ENCODE measurements at regions not wholly inside any gene's neighbourhood (a gene's known extent, or its start where the extent isn't known, plus 50 kb on each side); places are given as distances from the start of the nearest gene placed in this dataset.

DNA sequence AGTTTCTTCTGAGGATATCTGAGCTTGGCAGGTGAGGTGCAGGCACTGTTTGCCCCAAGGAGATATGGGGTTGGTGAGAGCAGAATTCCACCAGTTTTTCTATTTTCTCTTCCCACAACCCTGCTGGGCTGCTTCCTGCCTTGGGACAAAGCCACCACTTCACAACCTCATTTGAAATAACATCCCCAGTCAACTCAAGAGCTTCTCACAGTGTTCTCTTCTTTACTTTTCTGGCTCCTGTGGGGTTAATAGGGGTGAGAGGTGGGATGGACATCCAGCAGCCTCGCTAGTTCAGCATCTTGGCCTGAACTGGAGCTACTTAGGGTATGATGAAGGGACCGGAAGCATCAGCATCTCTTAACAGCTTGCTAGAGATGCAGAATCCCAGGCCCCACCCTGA is 106.3 kb downstream of the SLC4A3 start:
- H3K27ac ChIP-seq (ENCODE audit: extremely low read length, insufficient read depth, low read length) = no peak overlapping the region
- intact Hi-C loops (cut with micrococcal nuclease; ENCODE audit: unreplicated experiment) (no loop called here), in situ Hi-C loops (cut with HindIII; ENCODE audit: extremely low pct_ligation_motif_present, low pct_unique_long_range_greater_than_20kb) (no loop called here)
- no peak overlapping the region for H3K4me3 ChIP-seq (replicated peaks in 1 of 3; ENCODE audit: insufficient read depth in 1 of 3, low read depth in 2 of 3, low read length in 3 of 3)
- POLR2A ChIA-PET = no interaction called here
- TF ChIP-seq, protein P1, sequence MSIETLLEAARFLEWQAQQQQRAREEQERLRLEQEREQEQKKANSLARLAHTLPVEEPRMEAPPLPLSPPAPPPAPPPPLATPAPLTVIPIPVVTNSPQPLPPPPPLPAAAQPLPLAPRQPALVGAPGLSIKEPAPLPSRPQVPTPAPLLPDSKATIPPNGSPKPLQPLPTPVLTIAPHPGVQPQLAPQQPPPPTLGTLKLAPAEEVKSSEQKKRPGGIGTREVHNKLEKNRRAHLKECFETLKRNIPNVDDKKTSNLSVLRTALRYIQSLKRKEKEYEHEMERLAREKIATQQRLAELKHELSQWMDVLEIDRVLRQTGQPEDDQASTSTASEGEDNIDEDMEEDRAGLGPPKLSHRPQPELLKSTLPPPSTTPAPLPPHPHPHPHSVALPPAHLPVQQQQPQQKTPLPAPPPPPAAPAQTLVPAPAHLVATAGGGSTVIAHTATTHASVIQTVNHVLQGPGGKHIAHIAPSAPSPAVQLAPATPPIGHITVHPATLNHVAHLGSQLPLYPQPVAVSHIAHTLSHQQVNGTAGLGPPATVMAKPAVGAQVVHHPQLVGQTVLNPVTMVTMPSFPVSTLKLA (IDR thresholded peaks at IDR 0.05) = no peak
- TF ChIP-seq, protein P2, sequence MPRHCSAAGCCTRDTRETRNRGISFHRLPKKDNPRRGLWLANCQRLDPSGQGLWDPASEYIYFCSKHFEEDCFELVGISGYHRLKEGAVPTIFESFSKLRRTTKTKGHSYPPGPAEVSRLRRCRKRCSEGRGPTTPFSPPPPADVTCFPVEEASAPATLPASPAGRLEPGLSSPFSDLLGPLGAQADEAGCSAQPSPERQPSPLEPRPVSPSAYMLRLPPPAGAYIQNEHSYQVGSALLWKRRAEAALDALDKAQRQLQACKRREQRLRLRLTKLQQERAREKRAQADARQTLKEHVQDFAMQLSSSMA (CRISPR knock-in tag; IDR thresholded peaks at IDR 0.05) = no peak
- TF ChIP-seq, protein P3, sequence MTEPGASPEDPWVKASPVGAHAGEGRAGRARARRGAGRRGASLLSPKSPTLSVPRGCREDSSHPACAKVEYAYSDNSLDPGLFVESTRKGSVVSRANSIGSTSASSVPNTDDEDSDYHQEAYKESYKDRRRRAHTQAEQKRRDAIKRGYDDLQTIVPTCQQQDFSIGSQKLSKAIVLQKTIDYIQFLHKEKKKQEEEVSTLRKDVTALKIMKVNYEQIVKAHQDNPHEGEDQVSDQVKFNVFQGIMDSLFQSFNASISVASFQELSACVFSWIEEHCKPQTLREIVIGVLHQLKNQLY (CRISPR knock-in tag; IDR thresholded peaks at IDR 0.05) = no peak
- no peak for TF ChIP-seq SIX1 (CRISPR knock-in tag; IDR thresholded peaks at IDR 0.05; ENCODE audit: borderline replicate concordance)
- TF ChIP-seq ZNF772 (CRISPR knock-in tag; IDR thresholded peaks at IDR 0.05) = no peak
- TF ChIP-seq HOXA3 (CRISPR knock-in tag; IDR thresholded peaks at IDR 0.05) = no peak
- no peak for TF ChIP-seq HCFC1 (IDR thresholded peaks at IDR 0.05; ENCODE audit: low read depth, low read length)
- no peak for TF ChIP-seq FOXA3 (CRISPR knock-in tag; IDR thresholded peaks at IDR 0.05)
- no peak for TF ChIP-seq HIVEP1 (CRISPR knock-in tag; IDR thresholded peaks at IDR 0.05)
- TF ChIP-seq, protein P4, sequence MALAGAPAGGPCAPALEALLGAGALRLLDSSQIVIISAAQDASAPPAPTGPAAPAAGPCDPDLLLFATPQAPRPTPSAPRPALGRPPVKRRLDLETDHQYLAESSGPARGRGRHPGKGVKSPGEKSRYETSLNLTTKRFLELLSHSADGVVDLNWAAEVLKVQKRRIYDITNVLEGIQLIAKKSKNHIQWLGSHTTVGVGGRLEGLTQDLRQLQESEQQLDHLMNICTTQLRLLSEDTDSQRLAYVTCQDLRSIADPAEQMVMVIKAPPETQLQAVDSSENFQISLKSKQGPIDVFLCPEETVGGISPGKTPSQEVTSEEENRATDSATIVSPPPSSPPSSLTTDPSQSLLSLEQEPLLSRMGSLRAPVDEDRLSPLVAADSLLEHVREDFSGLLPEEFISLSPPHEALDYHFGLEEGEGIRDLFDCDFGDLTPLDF (CRISPR knock-in tag; IDR thresholded peaks at IDR 0.05) = no peak
- TF ChIP-seq, protein P5, sequence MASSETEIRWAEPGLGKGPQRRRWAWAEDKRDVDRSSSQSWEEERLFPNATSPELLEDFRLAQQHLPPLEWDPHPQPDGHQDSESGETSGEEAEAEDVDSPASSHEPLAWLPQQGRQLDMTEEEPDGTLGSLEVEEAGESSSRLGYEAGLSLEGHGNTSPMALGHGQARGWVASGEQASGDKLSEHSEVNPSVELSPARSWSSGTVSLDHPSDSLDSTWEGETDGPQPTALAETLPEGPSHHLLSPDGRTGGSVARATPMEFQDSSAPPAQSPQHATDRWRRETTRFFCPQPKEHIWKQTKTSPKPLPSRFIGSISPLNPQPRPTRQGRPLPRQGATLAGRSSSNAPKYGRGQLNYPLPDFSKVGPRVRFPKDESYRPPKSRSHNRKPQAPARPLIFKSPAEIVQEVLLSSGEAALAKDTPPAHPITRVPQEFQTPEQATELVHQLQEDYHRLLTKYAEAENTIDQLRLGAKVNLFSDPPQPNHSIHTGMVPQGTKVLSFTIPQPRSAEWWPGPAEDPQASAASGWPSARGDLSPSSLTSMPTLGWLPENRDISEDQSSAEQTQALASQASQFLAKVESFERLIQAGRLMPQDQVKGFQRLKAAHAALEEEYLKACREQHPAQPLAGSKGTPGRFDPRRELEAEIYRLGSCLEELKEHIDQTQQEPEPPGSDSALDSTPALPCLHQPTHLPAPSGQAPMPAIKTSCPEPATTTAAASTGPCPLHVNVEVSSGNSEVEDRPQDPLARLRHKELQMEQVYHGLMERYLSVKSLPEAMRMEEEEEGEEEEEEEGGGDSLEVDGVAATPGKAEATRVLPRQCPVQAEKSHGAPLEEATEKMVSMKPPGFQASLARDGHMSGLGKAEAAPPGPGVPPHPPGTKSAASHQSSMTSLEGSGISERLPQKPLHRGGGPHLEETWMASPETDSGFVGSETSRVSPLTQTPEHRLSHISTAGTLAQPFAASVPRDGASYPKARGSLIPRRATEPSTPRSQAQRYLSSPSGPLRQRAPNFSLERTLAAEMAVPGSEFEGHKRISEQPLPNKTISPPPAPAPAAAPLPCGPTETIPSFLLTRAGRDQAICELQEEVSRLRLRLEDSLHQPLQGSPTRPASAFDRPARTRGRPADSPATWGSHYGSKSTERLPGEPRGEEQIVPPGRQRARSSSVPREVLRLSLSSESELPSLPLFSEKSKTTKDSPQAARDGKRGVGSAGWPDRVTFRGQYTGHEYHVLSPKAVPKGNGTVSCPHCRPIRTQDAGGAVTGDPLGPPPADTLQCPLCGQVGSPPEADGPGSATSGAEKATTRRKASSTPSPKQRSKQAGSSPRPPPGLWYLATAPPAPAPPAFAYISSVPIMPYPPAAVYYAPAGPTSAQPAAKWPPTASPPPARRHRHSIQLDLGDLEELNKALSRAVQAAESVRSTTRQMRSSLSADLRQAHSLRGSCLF (CRISPR knock-in tag; IDR thresholded peaks at IDR 0.05; ENCODE audit: borderline replicate concordance) = no peak
- no peak for TF ChIP-seq ZNF460 (CRISPR knock-in tag; IDR thresholded peaks at IDR 0.05; ENCODE audit: borderline replicate concordance)
- no peak for FAIRE-seq
- no peak overlapping the region for H3K4me2 ChIP-seq (ENCODE audit: low read depth, low read length)
- H2AFZ ChIP-seq (ENCODE audit: low read length) = no peak overlapping the region
- no TSS peak for BruUV-seq (replicated peaks)
- DNase-seq (ENCODE audit: low spot score) = no peak
- H3K27me3 ChIP-seq (ENCODE audit: control insufficient read depth in 1 of 2, insufficient read depth in 2 of 2, low read length in 2 of 2) = peaks cover 0 to 16% of the 10 kb centered on the region in 2 experiments; a peak in 4 of 5 replicates
- CTCF ChIA-PET (ENCODE audit: low intra/inter-chr PET ratio, low total read pairs) = no interaction called here
- H3K9ac ChIP-seq (ENCODE audit: insufficient read depth, low read depth, low read length) = no peak overlapping the region
- no peaks in the 10 kb centered on the region for H4K20me1 ChIP-seq (ENCODE audit: insufficient read depth, low read length)
- no peak for ATAC-seq
- no peaks in the 10 kb centered on the region for H3K36me3 ChIP-seq (replicated peaks in 1 of 2; ENCODE audit: control insufficient read depth in 1 of 2, insufficient read depth in 2 of 2, low read length in 2 of 2)
- no peaks in the 10 kb centered on the region for H3K79me2 ChIP-seq (ENCODE audit: insufficient read depth, low read length)
- H3K4me1 ChIP-seq (ENCODE audit: insufficient read depth, low read length) = no peaks in the 10 kb centered on the region
- H3K9me3 ChIP-seq (ENCODE audit: low read length) = no peaks in the 10 kb centered on the region
- 0% methylated on average over 2 of the region's 2 CpGs for WGBS (ENCODE audit: low lambda C conversion rate)
